GM12878 (cell line): ENCODE measurements at regions not wholly inside any gene's neighbourhood (a gene's known extent, or its start where the extent isn't known, plus 50 kb on each side); places are given as distances from the start of the nearest gene placed in this dataset.

ENCODE experiments used
- ATAC-seq: fragments of 200-7000 bp; cut with Tn5 transposase; 3 replicates; pipeline ENCODE4 v1.9.1; 2020; ENCODE audit warnings: mild to moderate bottlenecking, moderate library complexity
- BruUV-seq: library from RNA; stranded (reverse); fragments of 400-500 nt; replicated peaks from 2 replicates; lab custom pipeline; 2021; lab: Mats Ljungman, UMichigan
- CTCF ChIA-PET: fragments of 300-600 bp; sonication (Branson Sonifier 250); formaldehyde crosslinking; extraction: SDS; loops from one replicate; lab custom pipeline; 2021; ENCODE audit warnings: inconsistent platforms; lab: Yijun Ruan, JAX
- POLR2A ChIA-PET: fragments of 350-600 bp; formaldehyde crosslinking; extraction: SDS; loops from one replicate; lab custom pipeline; 2021; ENCODE audit warnings: inconsistent platforms; lab: Charles Lee
- RAD21 ChIA-PET: fragments of 300-600 bp; sonication (Branson Sonifier 250); formaldehyde crosslinking; loops from one replicate; lab custom pipeline; 2023; ENCODE audit warnings: antibody characterized with exemption; ENCODE audit not compliant: unreplicated experiment; lab: Charles Lee
- SMC1A ChIA-PET: fragments of 300-600 bp; sonication (Branson Sonifier 250); formaldehyde crosslinking; loops from one replicate; lab custom pipeline; 2023; ENCODE audit not compliant: unreplicated experiment, uncharacterized antibody; lab: Charles Lee
- DNase-seq: peaks from one replicate; pipeline ENCODE4 v3.0.0-alpha.2; 2011; ENCODE audit warnings: low read depth, low spot score
- FAIRE-seq: peaks from 3 replicates; lab custom pipeline; 2011; peaks lifted over from hg19 to GRCh38; lab: Jason Lieb, UNC
- H2AFZ ChIP-seq: 2 replicates; pipeline ENCODE4 v1.6.0; 2011; ENCODE audit warnings: low read depth, low read length, control low read depth; ENCODE audit not compliant: control insufficient read depth
- H3K27ac ChIP-seq: 2 replicates; pipeline ENCODE4 v1.5.1; 2011; ENCODE audit warnings: control low read depth; ENCODE audit not compliant: control insufficient read depth, insufficient read depth
- H3K27me3 ChIP-seq, 2 experiments: replicated peaks in 1 of 2; 2 replicates each; pipeline versions ENCODE4 v1.6.0 to v1.6.1; 2011; ENCODE audit warnings: low read length in 1 of 2; ENCODE audit not compliant: control insufficient read depth in 2 of 2, insufficient read depth in 2 of 2
- H3K36me3 ChIP-seq, 2 experiments: 2 replicates each; pipeline ENCODE4 v1.5.1; 2011; ENCODE audit warnings: low read length in 1 of 2; ENCODE audit not compliant: control insufficient read depth in 2 of 2, insufficient read depth in 2 of 2
- H3K4me1 ChIP-seq: 2 replicates; pipeline ENCODE4 v1.6.1; 2011; ENCODE audit warnings: mild to moderate bottlenecking, low read length, moderate library complexity, mixed read lengths; ENCODE audit not compliant: control insufficient read depth, insufficient read depth
- H3K4me2 ChIP-seq: 2 replicates; pipeline ENCODE4 v1.6.0; 2011; ENCODE audit warnings: control low read depth; ENCODE audit not compliant: control insufficient read depth, insufficient read depth
- H3K4me3 ChIP-seq: fragments of 200-600 bp; sonication (generic); 2 replicates; pipeline ENCODE4 v1.5.1; 2016
- H3K79me2 ChIP-seq: 2 replicates; pipeline ENCODE4 v1.6.0; 2011; ENCODE audit warnings: low read length; ENCODE audit not compliant: control insufficient read depth, insufficient read depth
- H3K9ac ChIP-seq: 2 replicates; pipeline ENCODE4 v1.8.0; 2011; ENCODE audit warnings: low read length, control low read depth, mixed read lengths; ENCODE audit not compliant: control insufficient read depth, insufficient read depth
- H3K9me3 ChIP-seq: replicated peaks from 3 replicates; pipeline ENCODE4 v1.5.1; 2011; ENCODE audit warnings: mild to moderate bottlenecking, low read length; ENCODE audit not compliant: control insufficient read depth, insufficient read depth
- H4K20me1 ChIP-seq: 2 replicates; pipeline ENCODE4 v1.6.0; 2011; ENCODE audit not compliant: control insufficient read depth, insufficient read depth
- NR2C2 ChIP-seq: IDR thresholded peaks from 2 replicates; pipeline ENCODE4 v1.6.1; 2011; ENCODE audit warnings: borderline replicate concordance, low read depth; ENCODE audit not compliant: control insufficient read depth, insufficient read length
- RUNX3 ChIP-seq: IDR thresholded peaks from 2 replicates; pipeline ENCODE4 v1.6.1; 2012; ENCODE audit warnings: low read length, inconsistent platforms
- SMAD5 ChIP-seq: IDR thresholded peaks from 2 replicates; pipeline ENCODE4 v1.6.1; 2016; ENCODE audit warnings: antibody characterized with exemption, low read depth
- SMARCA5 ChIP-seq: fragments of 450-650 bp; IDR thresholded peaks from 2 replicates; pipeline ENCODE4 v1.6.1; 2017; ENCODE audit warnings: mild to moderate bottlenecking
- SPI1 ChIP-seq: IDR thresholded peaks from 2 replicates; pipeline ENCODE4 v1.6.1; 2011; ENCODE audit warnings: low read depth, mild to moderate bottlenecking, low read length, moderate library complexity, borderline replicate concordance; ENCODE audit not compliant: insufficient read depth
- TCF3 ChIP-seq: IDR thresholded peaks from 2 replicates; pipeline ENCODE4 v1.6.1; 2012; ENCODE audit warnings: low read depth, mild to moderate bottlenecking, low read length, borderline replicate concordance; ENCODE audit not compliant: insufficient read depth
- ZBTB33 ChIP-seq: fragments of 450-650 bp; IDR thresholded peaks from 2 replicates; pipeline ENCODE4 v1.6.1; 2017; ENCODE audit warnings: mild to moderate bottlenecking
- WGBS: methylation state at CpG from one replicate; pipeline ENCODE4 v1.1.6; 2016; ENCODE audit warnings: low lambda C conversion rate; ENCODE audit not compliant: insufficient replicate concordance, insufficient coverage; ENCODE audit errors: missing lambda C conversion rate; 5-methylcytosine and 5-hydroxymethylcytosine counted together
- in situ Hi-C: fragments of 300-500 bp; cut with MboI; formaldehyde crosslinking; loops from 9 replicates; pipeline ENCODE4 v1.14.3; 2018; ENCODE audit warnings: mixed read lengths
- intact Hi-C: fragments of 100-400 bp; cut with micrococcal nuclease; formaldehyde crosslinking; loops from one replicate; pipeline ENCODE4 v1.14.2; 2022; ENCODE audit not compliant: unreplicated experiment
- TF ChIP-seq, protein P1 (sequence below): IDR thresholded peaks from 2 replicates; pipeline ENCODE4 v1.6.1; 2012; ENCODE audit warnings: low read depth, low read length, improper control_type of control experiment

- TF ChIP-seq, protein P1, sequence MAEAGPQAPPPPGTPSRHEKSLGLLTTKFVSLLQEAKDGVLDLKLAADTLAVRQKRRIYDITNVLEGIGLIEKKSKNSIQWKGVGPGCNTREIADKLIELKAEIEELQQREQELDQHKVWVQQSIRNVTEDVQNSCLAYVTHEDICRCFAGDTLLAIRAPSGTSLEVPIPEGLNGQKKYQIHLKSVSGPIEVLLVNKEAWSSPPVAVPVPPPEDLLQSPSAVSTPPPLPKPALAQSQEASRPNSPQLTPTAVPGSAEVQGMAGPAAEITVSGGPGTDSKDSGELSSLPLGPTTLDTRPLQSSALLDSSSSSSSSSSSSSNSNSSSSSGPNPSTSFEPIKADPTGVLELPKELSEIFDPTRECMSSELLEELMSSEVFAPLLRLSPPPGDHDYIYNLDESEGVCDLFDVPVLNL, result no peak
These were observed 188.4 kb upstream of the MALRD1 start (continued) for GRCh38 chr10:18860186-18860585.

DNA sequence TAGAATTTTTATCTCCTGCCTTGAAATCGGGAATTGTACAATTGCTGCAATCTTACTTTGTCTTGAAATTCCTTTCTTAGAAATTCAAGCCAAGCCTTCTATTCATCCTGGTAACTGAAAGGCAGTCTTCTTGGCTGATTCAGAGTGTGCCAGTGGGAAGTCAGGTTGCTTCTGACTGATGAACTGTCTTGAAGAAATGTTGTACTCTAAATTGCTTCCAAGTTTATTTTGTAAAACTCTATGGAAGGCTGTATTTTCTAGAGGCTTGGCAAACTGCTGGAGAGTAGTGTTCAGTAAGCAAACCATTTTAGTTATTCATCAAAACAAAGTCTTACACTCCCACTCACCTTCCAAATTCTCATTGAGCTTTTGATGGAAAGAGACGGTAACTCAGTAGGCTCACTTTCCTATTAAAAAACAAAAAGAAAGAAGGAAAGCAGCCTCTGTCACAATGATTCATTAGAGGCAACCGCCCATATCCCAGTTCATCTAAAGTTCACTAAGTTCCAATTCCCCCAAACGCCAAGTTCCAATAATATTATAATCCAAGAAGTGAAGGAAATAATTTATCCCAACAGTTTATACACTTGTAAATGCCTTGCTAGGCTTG is 187.9 kb upstream of the MALRD1 start:
- Histone ChIP-seq H3K4me3 (no peak overlapping the region), H3K9me3 (no peaks in the 10 kb centered on the region), H3K36me3 (no peaks in the 10 kb centered on the region), H3K9ac (no peak overlapping the region), H3K4me1 (no peaks in the 10 kb centered on the region), H3K79me2 (no peaks in the 10 kb centered on the region), H2AFZ (no peak overlapping the region), H3K4me2 (no peak overlapping the region), H4K20me1 (no peaks in the 10 kb centered on the region)
- DNase-seq (no peak), FAIRE-seq (no peak)
- in situ Hi-C loops, result no loop called here
- no TSS peak for BruUV-seq
- SMC1A ChIA-PET, result interaction anchor here (0.6 kb wide), 1 partner anchor 1575 kb away, joined by 3 read pairs; no protein-coding TSS in a partner anchor
- CTCF ChIA-PET, result no interaction called here
- TF ChIP-seq RUNX3, result no peak
- no peak for TF ChIP-seq ZBTB33
- TF ChIP-seq NR2C2, result no peak
- no peak for TF ChIP-seq SPI1
- no peak for TF ChIP-seq SMAD5
- no peak for TF ChIP-seq SMARCA5
- TF ChIP-seq TCF3, result no peak
- TF ChIP-seq, all 136 proteins: peak for 0
- ChIA-PET RAD21 (no interaction called here), POLR2A (no interaction called here)
- intact Hi-C loops, result no loop called here
- ATAC-seq, result no peak
- WGBS, result 38% methylated on average over 4 of the region's 4 CpGs
- no peaks in the 10 kb centered on the region for H3K27me3 ChIP-seq
- no peak overlapping the region for H3K27ac ChIP-seq
